K562 (cell line): ENCODE measurements at regions not wholly inside any gene's neighbourhood (a gene's known extent, or its start where the extent isn't known, plus 50 kb on each side); places are given as distances from the start of the nearest gene placed in this dataset.

Source experiments
- TEAD4 ChIP-seq, 2 experiments: sonication (generic) in 1 of 2; formaldehyde crosslinking in 1 of 2; IDR thresholded peaks; 2 replicates each; pipeline versions ENCODE4 v1.6.1 to v1.8.0; 2012 to 2022; ENCODE audit warnings: borderline replicate concordance in 1 of 2, inconsistent platforms in 1 of 2, low read length in 1 of 2, mild to moderate bottlenecking in 1 of 2, missing genetic modification reagents in 1 of 2
- ZC3H11A ChIP-seq: IDR thresholded peaks from 2 replicates; pipeline ENCODE4 v1.6.1; 2012; ENCODE audit warnings: low read depth, low read length, improper control_type of control experiment

DNA sequence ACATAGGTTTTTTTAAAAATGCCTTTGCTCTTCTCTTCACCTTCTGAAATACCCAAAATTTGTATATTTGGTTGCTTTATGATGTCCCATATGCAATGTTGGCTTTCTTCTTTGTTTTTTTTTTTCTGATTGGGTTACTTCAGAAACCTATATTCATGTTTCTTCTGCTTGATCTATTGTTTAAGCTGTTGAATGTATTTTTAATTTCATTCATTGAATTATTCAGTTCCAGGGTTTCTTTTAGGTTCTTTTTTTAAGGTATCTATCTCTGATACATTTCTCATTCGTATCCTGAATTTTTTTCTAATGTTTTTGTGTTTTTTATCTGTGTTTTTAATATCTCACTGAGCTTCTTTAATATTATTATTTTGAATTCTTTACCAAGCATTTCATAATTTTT is 221.0 kb upstream of the MTPN start:
- TF ChIP-seq ZC3H11A, result no peak
- no peak for TF ChIP-seq TEAD4 (IDR thresholded peaks at IDR 0.05; ENCODE audit: low read length)
- TF ChIP-seq TEAD4 (CRISPR knock-in tag; IDR thresholded peaks at IDR 0.05; ENCODE audit: borderline replicate concordance), result no peak
